Panc1 (cell line): ENCODE measurements at regions not wholly inside any gene's neighbourhood (a gene's known extent, or its start where the extent isn't known, plus 50 kb on each side); places are given as distances from the start of the nearest gene placed in this dataset.
"Not testable (repeated sequence)": the region's sequence is repeated elsewhere in the genome, so short reads cannot be mapped to it uniquely, and the experiment has no call there.

Source experiments
- ATAC-seq: fragments of 200-7000 bp; cut with Tn5 transposase; 2 replicates; pipeline ENCODE4 v1.9.1; 2020; ENCODE audit warnings: mild to moderate bottlenecking, moderate library complexity
- BruUV-seq: library from RNA; stranded (reverse); fragments of 400-500 nt; replicated peaks from 2 replicates; lab custom pipeline; 2021; lab: Mats Ljungman, UMichigan
- CTCF ChIA-PET: fragments of 300-600 bp; sonication (Branson Sonifier 250); formaldehyde crosslinking; loops from one replicate; lab custom pipeline; 2022; ENCODE audit warnings: antibody characterized with exemption; lab: Charles Lee
- POLR2A ChIA-PET: fragments of 300-600 bp; sonication (Branson Sonifier 250); formaldehyde crosslinking; loops from one replicate; lab custom pipeline; 2022; ENCODE audit warnings: antibody characterized with exemption; lab: Charles Lee
- DNase-seq: peaks from one replicate; pipeline ENCODE4 v3.0.0-alpha.2; 2010; ENCODE audit warnings: low read depth, low spot score
- H3K27ac ChIP-seq: 2 replicates; pipeline ENCODE4 v1.5.1; 2011; ENCODE audit warnings: mild to moderate bottlenecking, low read length, inconsistent platforms
- H3K27me3 ChIP-seq: fragments of 200-500 bp; sonication (Bioruptor generic); 2 replicates; pipeline ENCODE4 v1.6.0; 2014; ENCODE audit warnings: low read length, inconsistent platforms; ENCODE audit not compliant: control insufficient read depth, insufficient read depth
- H3K36me3 ChIP-seq: fragments of 200-500 bp; sonication (Bioruptor generic); 2 replicates; pipeline ENCODE4 v1.5.1; 2014; ENCODE audit warnings: inconsistent platforms, mild to moderate bottlenecking, low read length, moderate library complexity; ENCODE audit not compliant: control insufficient read depth, insufficient read depth
- H3K4me1 ChIP-seq: 2 replicates; pipeline ENCODE4 v1.5.1; 2011; ENCODE audit warnings: inconsistent platforms, mild to moderate bottlenecking, low read length, moderate library complexity; ENCODE audit not compliant: control insufficient read depth, insufficient read depth
- H3K4me3 ChIP-seq, 2 experiments: 2 replicates each; pipeline ENCODE4 v1.5.1; 2011 to 2012; ENCODE audit warnings: low read depth in 2 of 2, low read length in 2 of 2, mild to moderate bottlenecking in 2 of 2, inconsistent platforms in 1 of 2, moderate library complexity in 1 of 2
- H3K9me3 ChIP-seq: fragments of 200-500 bp; sonication (Bioruptor generic); 2 replicates; pipeline ENCODE4 v1.5.1; 2014; ENCODE audit warnings: low read depth, mild to moderate bottlenecking, inconsistent platforms, low read length, moderate library complexity; ENCODE audit not compliant: control insufficient read depth, insufficient read depth
- POLR2AphosphoS5 ChIP-seq: IDR thresholded peaks from 2 replicates; pipeline ENCODE4 v1.6.1; 2012; ENCODE audit warnings: mild to moderate bottlenecking, low read depth, low read length, moderate library complexity
- SIN3A ChIP-seq: IDR thresholded peaks from 2 replicates; pipeline ENCODE4 v1.6.1; 2012; ENCODE audit warnings: low read depth, mild to moderate bottlenecking, low read length, moderate library complexity, borderline replicate concordance; ENCODE audit not compliant: insufficient read depth
- TCF7L2 ChIP-seq: IDR thresholded peaks from 2 replicates; pipeline ENCODE4 v1.6.1; 2011; ENCODE audit warnings: mild to moderate bottlenecking, low read depth, low read length, inconsistent platforms
- in situ Hi-C: cut with HindIII; loops from 2 replicates; pipeline ENCODE4 v1.10.0; 2016; ENCODE audit warnings: low sequenced_read_pairs, low pct_unique_long_range_greater_than_20kb
- intact Hi-C: fragments of 100-400 bp; cut with micrococcal nuclease; formaldehyde crosslinking; loops from one replicate; pipeline ENCODE4 v1.10.0; 2022; ENCODE audit not compliant: unreplicated experiment
- TF ChIP-seq, protein P1 (sequence below), 2 experiments: IDR thresholded peaks; 2 replicates each; pipeline ENCODE4 v1.6.1; 2011 to 2012; ENCODE audit warnings: low read depth in 2 of 2, control low read depth in 1 of 2, low read length in 1 of 2, mild to moderate bottlenecking in 1 of 2, moderate library complexity in 1 of 2; ENCODE audit not compliant: insufficient read depth in 1 of 2
- TF ChIP-seq, protein P2 (sequence below): fragments of 450-650 bp; IDR thresholded peaks from 2 replicates; pipeline ENCODE4 v1.5.1; 2017; ENCODE audit warnings: mild to moderate bottlenecking

DNA sequence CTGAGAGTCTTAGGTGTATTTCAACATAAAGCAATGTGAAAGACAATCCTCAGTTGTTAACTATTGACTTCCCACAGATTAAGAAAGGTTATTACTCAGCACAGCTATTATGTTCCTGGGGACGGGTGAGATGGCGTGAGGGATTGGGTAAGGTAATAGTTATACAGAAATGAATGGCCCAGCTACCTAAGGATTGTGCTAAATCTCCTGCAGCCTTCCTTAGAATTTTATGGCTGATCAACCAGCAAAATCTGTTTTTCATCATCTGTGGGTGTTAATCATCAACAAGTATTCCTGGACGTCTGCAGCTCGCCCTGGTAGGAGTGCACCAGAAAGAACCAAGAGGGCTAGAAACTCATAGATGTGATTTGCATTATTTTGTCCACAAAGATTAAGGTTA is 146.0 kb upstream of the IVNS1ABP start:
- no peak for ATAC-seq
- ChIA-PET CTCF (no interaction called here), POLR2A (no interaction called here)
- DNase-seq, result no peak
- TF ChIP-seq POLR2AphosphoS5 (no peak), TCF7L2 (no peak), SIN3A (no peak)
- TF ChIP-seq, protein P1, sequence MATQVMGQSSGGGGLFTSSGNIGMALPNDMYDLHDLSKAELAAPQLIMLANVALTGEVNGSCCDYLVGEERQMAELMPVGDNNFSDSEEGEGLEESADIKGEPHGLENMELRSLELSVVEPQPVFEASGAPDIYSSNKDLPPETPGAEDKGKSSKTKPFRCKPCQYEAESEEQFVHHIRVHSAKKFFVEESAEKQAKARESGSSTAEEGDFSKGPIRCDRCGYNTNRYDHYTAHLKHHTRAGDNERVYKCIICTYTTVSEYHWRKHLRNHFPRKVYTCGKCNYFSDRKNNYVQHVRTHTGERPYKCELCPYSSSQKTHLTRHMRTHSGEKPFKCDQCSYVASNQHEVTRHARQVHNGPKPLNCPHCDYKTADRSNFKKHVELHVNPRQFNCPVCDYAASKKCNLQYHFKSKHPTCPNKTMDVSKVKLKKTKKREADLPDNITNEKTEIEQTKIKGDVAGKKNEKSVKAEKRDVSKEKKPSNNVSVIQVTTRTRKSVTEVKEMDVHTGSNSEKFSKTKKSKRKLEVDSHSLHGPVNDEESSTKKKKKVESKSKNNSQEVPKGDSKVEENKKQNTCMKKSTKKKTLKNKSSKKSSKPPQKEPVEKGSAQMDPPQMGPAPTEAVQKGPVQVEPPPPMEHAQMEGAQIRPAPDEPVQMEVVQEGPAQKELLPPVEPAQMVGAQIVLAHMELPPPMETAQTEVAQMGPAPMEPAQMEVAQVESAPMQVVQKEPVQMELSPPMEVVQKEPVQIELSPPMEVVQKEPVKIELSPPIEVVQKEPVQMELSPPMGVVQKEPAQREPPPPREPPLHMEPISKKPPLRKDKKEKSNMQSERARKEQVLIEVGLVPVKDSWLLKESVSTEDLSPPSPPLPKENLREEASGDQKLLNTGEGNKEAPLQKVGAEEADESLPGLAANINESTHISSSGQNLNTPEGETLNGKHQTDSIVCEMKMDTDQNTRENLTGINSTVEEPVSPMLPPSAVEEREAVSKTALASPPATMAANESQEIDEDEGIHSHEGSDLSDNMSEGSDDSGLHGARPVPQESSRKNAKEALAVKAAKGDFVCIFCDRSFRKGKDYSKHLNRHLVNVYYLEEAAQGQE (IDR thresholded peaks at IDR 0.05; ENCODE audit: insufficient read depth in 1 of 2, low read depth in 2 of 2, low read length in 1 of 2), result no peak
- TF ChIP-seq, protein P2, sequence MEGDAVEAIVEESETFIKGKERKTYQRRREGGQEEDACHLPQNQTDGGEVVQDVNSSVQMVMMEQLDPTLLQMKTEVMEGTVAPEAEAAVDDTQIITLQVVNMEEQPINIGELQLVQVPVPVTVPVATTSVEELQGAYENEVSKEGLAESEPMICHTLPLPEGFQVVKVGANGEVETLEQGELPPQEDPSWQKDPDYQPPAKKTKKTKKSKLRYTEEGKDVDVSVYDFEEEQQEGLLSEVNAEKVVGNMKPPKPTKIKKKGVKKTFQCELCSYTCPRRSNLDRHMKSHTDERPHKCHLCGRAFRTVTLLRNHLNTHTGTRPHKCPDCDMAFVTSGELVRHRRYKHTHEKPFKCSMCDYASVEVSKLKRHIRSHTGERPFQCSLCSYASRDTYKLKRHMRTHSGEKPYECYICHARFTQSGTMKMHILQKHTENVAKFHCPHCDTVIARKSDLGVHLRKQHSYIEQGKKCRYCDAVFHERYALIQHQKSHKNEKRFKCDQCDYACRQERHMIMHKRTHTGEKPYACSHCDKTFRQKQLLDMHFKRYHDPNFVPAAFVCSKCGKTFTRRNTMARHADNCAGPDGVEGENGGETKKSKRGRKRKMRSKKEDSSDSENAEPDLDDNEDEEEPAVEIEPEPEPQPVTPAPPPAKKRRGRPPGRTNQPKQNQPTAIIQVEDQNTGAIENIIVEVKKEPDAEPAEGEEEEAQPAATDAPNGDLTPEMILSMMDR, result no peak
- Histone ChIP-seq H3K4me3 (no peak overlapping the region), H3K4me1 (no peaks in the 10 kb centered on the region), H3K36me3 (no peaks in the 10 kb centered on the region), H3K27ac (no peak overlapping the region), H3K27me3 (no peaks in the 10 kb centered on the region), H3K9me3 (no peaks in the 10 kb centered on the region)
- no TSS peak for BruUV-seq
- intact Hi-C loops (no loop called here), in situ Hi-C loops (no loop called here)

GRCh38 chr1:185460723-185461122 is 143.7 kb upstream of the IVNS1ABP start:
- BruUV-seq, H3K4me1 ChIP-seq, H3K9me3 ChIP-seq, DNase-seq, in situ Hi-C loops, ATAC-seq, H3K36me3 ChIP-seq, CTCF ChIA-PET, H3K27ac ChIP-seq, intact Hi-C loops, POLR2A ChIA-PET, H3K4me3 ChIP-seq, H3K27me3 ChIP-seq: not testable (repeated sequence)

DNA sequence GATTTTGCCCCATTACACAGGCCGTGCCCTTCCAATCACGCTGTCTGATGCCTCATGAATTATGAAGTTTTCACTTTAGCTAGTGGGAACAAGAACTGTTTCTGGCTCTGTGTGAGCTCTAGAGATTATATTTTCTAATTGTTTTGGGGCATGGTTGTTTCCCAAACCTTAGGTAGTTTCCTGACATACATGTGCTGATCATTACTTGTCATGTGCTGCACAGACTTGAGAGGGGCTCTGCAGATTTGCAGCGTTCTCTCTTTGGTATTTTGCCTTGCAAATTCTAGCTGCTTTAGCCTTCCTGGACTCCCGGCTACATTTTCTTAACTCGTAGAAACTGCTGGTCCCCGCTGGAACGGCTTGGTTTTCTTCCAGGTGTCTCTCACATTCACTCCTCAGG is 142.1 kb upstream of the IVNS1ABP start:
- H3K36me3 ChIP-seq, result no peaks in the 10 kb centered on the region
- H3K4me3 ChIP-seq, result no peak overlapping the region
- no peaks in the 10 kb centered on the region for H3K4me1 ChIP-seq
- in situ Hi-C loops, result no loop called here
- CTCF ChIA-PET, result no interaction called here
- intact Hi-C loops, result no loop called here
- no peak for DNase-seq
- TF ChIP-seq SIN3A (no peak), POLR2AphosphoS5 (no peak)
- no peaks in the 10 kb centered on the region for H3K27me3 ChIP-seq
- no TSS peak for BruUV-seq
- no peak overlapping the region for H3K27ac ChIP-seq
- H3K9me3 ChIP-seq, result no peaks in the 10 kb centered on the region
- ATAC-seq, result no peak
- POLR2A ChIA-PET, result no interaction called here
